Prostate gland (tissue), 2 donors: ENCODE measurements at regions not wholly inside any gene's neighbourhood (a gene's known extent, or its start where the extent isn't known, plus 50 kb on each side); places are given as distances from the start of the nearest gene placed in this dataset.

ENCODE experiments used
- CTCF ChIP-seq, 4 experiments: fragments of 200-600 bp in 2 of 4; fragments of 450-650 bp in 2 of 4; sonication (generic) in 2 of 4; IDR thresholded peaks; 1 replicate in 3 of 4; 2 replicates in 1 of 4; pipeline ENCODE4 v1.5.1; 2016 to 2019; ENCODE audit warnings: antibody characterized with exemption in 4 of 4, mild to moderate bottlenecking in 2 of 4, moderate library complexity in 2 of 4
- POLR2A ChIP-seq: fragments of 450-650 bp; IDR thresholded peaks from one replicate; pipeline ENCODE4 v1.6.1; 2016; ENCODE audit warnings: antibody characterized with exemption, mild to moderate bottlenecking
- POLR2AphosphoS5 ChIP-seq: sonication (generic); formaldehyde crosslinking; IDR thresholded peaks from one replicate; pipeline ENCODE4 v1.6.1; 2017; ENCODE audit warnings: antibody characterized with exemption

- TF ChIP-seq CTCF (IDR thresholded peaks at IDR 0.05) (no peak), POLR2A (no peak), POLR2AphosphoS5 (no peak)
These were observed 123.5 kb upstream of the MYCN start for GRCh38 chr2:15816674-15817406.
